ENCODE measurements at regions not wholly inside any gene's neighbourhood (a gene's known extent, or its start where the extent isn't known, plus 50 kb on each side); places are given as distances from the start of the nearest gene placed in this dataset.

- DNase-seq (no peak), ATAC-seq (no peak)
- H3K9ac ChIP-seq (ENCODE audit: low read length): no peak overlapping the region
- no peaks in the 10 kb centered on the region for H3K4me1 ChIP-seq (ENCODE audit: insufficient read depth, low read length)
- no peaks in the 10 kb centered on the region for H3K79me2 ChIP-seq (ENCODE audit: low read length)
- H3K4me2 ChIP-seq (ENCODE audit: low read length): no peak overlapping the region
- H3K4me3 ChIP-seq (ENCODE audit: low read length): no peak overlapping the region
- no peaks in the 10 kb centered on the region for H3K9me2 ChIP-seq (replicated peaks; ENCODE audit: low read length)
- H3K27me3 ChIP-seq (ENCODE audit: low read length): no peaks in the 10 kb centered on the region
- H3K36me3 ChIP-seq (ENCODE audit: low read depth, low read length): no peaks in the 10 kb centered on the region
- no peaks in the 10 kb centered on the region for H3F3A ChIP-seq (ENCODE audit: low read length, unreplicated experiment)
- ChIA-PET POLR2A (ENCODE audit: unreplicated experiment) (no interaction called here), CTCF (no interaction called here)
- no peaks in the 10 kb centered on the region for H3K9me3 ChIP-seq (ENCODE audit: low read length)
- intact Hi-C loops (cut with micrococcal nuclease): no loop called here
- H3K27ac ChIP-seq (ENCODE audit: low read length): no peak overlapping the region
- H2AFZ ChIP-seq (ENCODE audit: low read length): no peak overlapping the region
- BruUV-seq (replicated peaks): no TSS peak
- TF ChIP-seq, protein P1, sequence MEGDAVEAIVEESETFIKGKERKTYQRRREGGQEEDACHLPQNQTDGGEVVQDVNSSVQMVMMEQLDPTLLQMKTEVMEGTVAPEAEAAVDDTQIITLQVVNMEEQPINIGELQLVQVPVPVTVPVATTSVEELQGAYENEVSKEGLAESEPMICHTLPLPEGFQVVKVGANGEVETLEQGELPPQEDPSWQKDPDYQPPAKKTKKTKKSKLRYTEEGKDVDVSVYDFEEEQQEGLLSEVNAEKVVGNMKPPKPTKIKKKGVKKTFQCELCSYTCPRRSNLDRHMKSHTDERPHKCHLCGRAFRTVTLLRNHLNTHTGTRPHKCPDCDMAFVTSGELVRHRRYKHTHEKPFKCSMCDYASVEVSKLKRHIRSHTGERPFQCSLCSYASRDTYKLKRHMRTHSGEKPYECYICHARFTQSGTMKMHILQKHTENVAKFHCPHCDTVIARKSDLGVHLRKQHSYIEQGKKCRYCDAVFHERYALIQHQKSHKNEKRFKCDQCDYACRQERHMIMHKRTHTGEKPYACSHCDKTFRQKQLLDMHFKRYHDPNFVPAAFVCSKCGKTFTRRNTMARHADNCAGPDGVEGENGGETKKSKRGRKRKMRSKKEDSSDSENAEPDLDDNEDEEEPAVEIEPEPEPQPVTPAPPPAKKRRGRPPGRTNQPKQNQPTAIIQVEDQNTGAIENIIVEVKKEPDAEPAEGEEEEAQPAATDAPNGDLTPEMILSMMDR (conservative IDR thresholded peaks at IDR 0.05; ENCODE audit: low read depth, low read length): no peak
- no peak for TF ChIP-seq EZH2 (IDR thresholded peaks at IDR 0.05; ENCODE audit: low read length, unreplicated experiment)
- TF ChIP-seq EZH2phosphoT487 (IDR thresholded peaks at IDR 0.05; ENCODE audit: borderline replicate concordance, low read length): no peak
- no peaks in the 10 kb centered on the region for H4K20me1 ChIP-seq (ENCODE audit: low read length)
These were observed 70.6 kb upstream of the GGTLC1 start for GRCh38 chr20:24059174-24059573.

DNA sequence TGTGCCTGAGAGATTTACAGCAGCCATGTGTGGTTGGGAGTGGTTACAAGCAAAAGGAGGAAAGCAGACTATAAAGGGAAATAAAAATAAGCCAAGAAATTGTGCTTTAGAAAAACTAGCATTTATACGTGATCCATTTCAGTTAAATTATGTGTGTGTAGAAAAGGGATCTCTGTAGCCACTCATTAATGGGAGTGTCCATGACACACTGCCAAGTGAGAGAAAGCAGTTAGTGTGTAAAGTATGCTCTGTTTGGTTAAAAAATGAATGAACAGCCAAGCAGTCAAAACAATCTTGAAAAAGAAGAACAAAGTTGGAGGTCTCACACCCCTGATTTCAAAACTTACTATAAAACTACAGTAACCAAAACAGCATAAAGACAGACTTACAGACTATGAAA is 67.9 kb upstream of the GGTLC1 start:
- no peak overlapping the region for H2AFZ ChIP-seq (ENCODE audit: low read length)
- no peak for DNase-seq
- H3K27me3 ChIP-seq (ENCODE audit: low read length): no peaks in the 10 kb centered on the region
- H3K9me2 ChIP-seq (replicated peaks; ENCODE audit: low read length): no peaks in the 10 kb centered on the region
- no peak overlapping the region for H3K27ac ChIP-seq (ENCODE audit: low read length)
- no peaks in the 10 kb centered on the region for H3K9me3 ChIP-seq (ENCODE audit: low read length)
- H3K4me3 ChIP-seq (ENCODE audit: low read length): no peak overlapping the region
- no peaks in the 10 kb centered on the region for H3K36me3 ChIP-seq (ENCODE audit: low read depth, low read length)
- no TSS peak for BruUV-seq (replicated peaks)
- no peak overlapping the region for H3K4me2 ChIP-seq (ENCODE audit: low read length)
- TF ChIP-seq EZH2 (IDR thresholded peaks at IDR 0.05; ENCODE audit: low read length, unreplicated experiment) (no peak), EZH2phosphoT487 (IDR thresholded peaks at IDR 0.05; ENCODE audit: borderline replicate concordance, low read length) (no peak)
- TF ChIP-seq, protein P1 (conservative IDR thresholded peaks at IDR 0.05; ENCODE audit: low read depth, low read length): no peak
- no peaks in the 10 kb centered on the region for H3K4me1 ChIP-seq (ENCODE audit: insufficient read depth, low read length)
- no peaks in the 10 kb centered on the region for H3F3A ChIP-seq (ENCODE audit: low read length, unreplicated experiment)
- no peak overlapping the region for H3K9ac ChIP-seq (ENCODE audit: low read length)
- POLR2A ChIA-PET (ENCODE audit: unreplicated experiment): no interaction called here
- no peaks in the 10 kb centered on the region for H3K79me2 ChIP-seq (ENCODE audit: low read length)
- ATAC-seq: no peak
- intact Hi-C loops (cut with micrococcal nuclease): no loop called here
- CTCF ChIA-PET: no interaction called here
- no peaks in the 10 kb centered on the region for H4K20me1 ChIP-seq (ENCODE audit: low read length)

DNA sequence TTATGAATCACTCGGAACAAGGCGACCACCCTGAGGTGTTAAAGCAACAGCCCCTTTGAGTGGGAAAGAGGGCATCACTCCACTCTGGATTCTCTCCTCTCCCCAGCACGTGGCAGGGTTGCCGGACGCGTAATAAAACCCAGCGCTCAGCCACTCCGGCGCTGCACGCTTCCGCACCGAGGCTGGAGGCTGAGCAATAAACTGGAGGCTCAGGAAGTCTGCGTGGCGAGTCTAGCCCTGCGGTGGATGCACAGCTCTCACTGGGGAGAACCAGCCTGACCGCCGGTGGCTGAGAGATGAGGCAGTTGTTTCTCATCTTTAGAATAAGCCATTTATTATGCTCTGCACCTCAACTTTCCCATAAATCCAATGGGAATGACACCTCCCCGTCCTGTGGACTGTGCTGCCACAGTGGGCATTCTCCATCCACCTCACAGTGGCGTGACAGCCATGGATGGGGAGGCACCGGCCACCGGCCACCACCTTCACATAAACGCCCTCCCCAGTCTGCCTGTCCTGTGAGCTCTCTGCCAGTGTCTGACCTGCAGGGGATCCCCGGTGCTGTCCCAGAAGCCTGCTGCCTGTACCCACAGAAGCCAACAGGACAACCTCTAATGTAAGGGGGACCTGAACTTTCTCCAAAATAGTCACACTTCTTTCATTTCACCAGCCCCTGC is 64.2 kb upstream of the GGTLC1 start:
- no TSS peak for BruUV-seq (replicated peaks)

More for the DNA sequence above, 64.2 kb upstream of the GGTLC1 start:
- Histone ChIP-seq H3K4me3 (ENCODE audit: low read length) (no peak overlapping the region), H3K9me2 (replicated peaks; ENCODE audit: low read length) (no peaks in the 10 kb centered on the region), H3K27ac (ENCODE audit: low read length) (no peak overlapping the region), H3K9ac (ENCODE audit: low read length) (no peak overlapping the region), H3K36me3 (ENCODE audit: low read depth, low read length) (no peaks in the 10 kb centered on the region), H3K27me3 (ENCODE audit: low read length) (no peaks in the 10 kb centered on the region), H4K20me1 (ENCODE audit: low read length) (no peaks in the 10 kb centered on the region), H3K4me1 (ENCODE audit: insufficient read depth, low read length) (no peaks in the 10 kb centered on the region), H3K4me2 (ENCODE audit: low read length) (no peak overlapping the region), H3K9me3 (ENCODE audit: low read length) (no peaks in the 10 kb centered on the region), H3F3A (ENCODE audit: low read length, unreplicated experiment) (no peaks in the 10 kb centered on the region), H3K79me2 (ENCODE audit: low read length) (no peaks in the 10 kb centered on the region), H2AFZ (ENCODE audit: low read length) (no peak overlapping the region)
- no peak for DNase-seq
- intact Hi-C loops (cut with micrococcal nuclease): no loop called here
- CTCF ChIA-PET: no interaction called here
- POLR2A ChIA-PET (ENCODE audit: unreplicated experiment): no interaction called here
- no peak for ATAC-seq
- no peak for TF ChIP-seq EZH2phosphoT487 (IDR thresholded peaks at IDR 0.05; ENCODE audit: borderline replicate concordance, low read length)
- TF ChIP-seq, protein P1 (conservative IDR thresholded peaks at IDR 0.05; ENCODE audit: low read depth, low read length): no peak
- no peak for TF ChIP-seq EZH2 (IDR thresholded peaks at IDR 0.05; ENCODE audit: low read length, unreplicated experiment)
